HUES48 (cell line): ENCODE measurements at regions not wholly inside any gene's neighbourhood (a gene's known extent, or its start where the extent isn't known, plus 50 kb on each side); places are given as distances from the start of the nearest gene placed in this dataset.
"Not testable (repeated sequence)": the region's sequence is repeated elsewhere in the genome, so short reads cannot be mapped to it uniquely, and the experiment has no call there.

Experiments
- H3K27ac ChIP-seq: one replicate; pipeline ENCODE4 v1.7.0; 2013; ENCODE audit warnings: low read depth, low read length, inconsistent platforms
- H3K27me3 ChIP-seq: 2 replicates; pipeline ENCODE4 v1.6.1; 2013; ENCODE audit warnings: mild to moderate bottlenecking, low read length; ENCODE audit not compliant: control insufficient read depth, insufficient read depth
- H3K36me3 ChIP-seq: 2 replicates; pipeline ENCODE4 v1.6.1; 2013; ENCODE audit warnings: low read length; ENCODE audit not compliant: control insufficient read depth, insufficient read depth
- H3K4me1 ChIP-seq: 2 replicates; pipeline ENCODE4 v1.6.1; 2013; ENCODE audit warnings: mild to moderate bottlenecking, low read length; ENCODE audit not compliant: control insufficient read depth, insufficient read depth
- H3K4me3 ChIP-seq: 2 replicates; pipeline ENCODE4 v1.5.1; 2013; ENCODE audit warnings: mild to moderate bottlenecking, low read depth, low read length
- H3K9ac ChIP-seq: 2 replicates; pipeline ENCODE4 v1.6.1; 2013; ENCODE audit warnings: mild to moderate bottlenecking, low read depth, low read length, moderate library complexity
- H3K9me3 ChIP-seq: 2 replicates; pipeline ENCODE4 v1.6.1; 2013; ENCODE audit warnings: low read length; ENCODE audit not compliant: control insufficient read depth, insufficient read depth

- H3K9me3 ChIP-seq, result no peaks in the 10 kb centered on the region
- H3K27me3 ChIP-seq, result no peaks in the 10 kb centered on the region
- H3K9ac ChIP-seq, result no peak overlapping the region
- peaks cover 15% of the 10 kb centered on the region for H3K4me1 ChIP-seq
- no peaks in the 10 kb centered on the region for H3K36me3 ChIP-seq
- H3K4me3 ChIP-seq, result no peak overlapping the region
- H3K27ac ChIP-seq, result no peak overlapping the region
These were observed 140.2 kb upstream of the LDB2 start for GRCh38 chr4:17038510-17039176.

- H3K4me3 ChIP-seq, result no peak overlapping the region
- H3K9me3 ChIP-seq, result no peaks in the 10 kb centered on the region
- H3K9ac ChIP-seq, result no peak overlapping the region
- H3K4me1 ChIP-seq, result peaks cover 29% of the 10 kb centered on the region
- H3K27me3 ChIP-seq, result no peaks in the 10 kb centered on the region
- H3K36me3 ChIP-seq, result no peaks in the 10 kb centered on the region
- H3K27ac ChIP-seq, result no peak overlapping the region
These were observed 135.3 kb upstream of the LDB2 start for GRCh38 chr4:17033768-17034181.

GRCh38 chr4:17033025-17033767 lies 134.8 kb upstream of the LDB2 start:
- Histone ChIP-seq H3K4me1 (peaks cover 29% of the 10 kb centered on the region), H3K36me3 (no peaks in the 10 kb centered on the region), H3K9me3 (no peaks in the 10 kb centered on the region), H3K27ac (no peak overlapping the region), H3K9ac (no peak overlapping the region), H3K27me3 (no peaks in the 10 kb centered on the region), H3K4me3 (no peak overlapping the region)

- H3K9me3 ChIP-seq, result no peaks in the 10 kb centered on the region
- peaks cover 29% of the 10 kb centered on the region for H3K4me1 ChIP-seq
- peak overlapping the region; percentile 21 for H3K27ac ChIP-seq
- no peaks in the 10 kb centered on the region for H3K27me3 ChIP-seq
- no peaks in the 10 kb centered on the region for H3K36me3 ChIP-seq
- no peak overlapping the region for H3K9ac ChIP-seq
- no peak overlapping the region for H3K4me3 ChIP-seq
These were observed 132.1 kb upstream of the LDB2 start for GRCh38 chr4:17030543-17030942.

- no peak overlapping the region for H3K27ac ChIP-seq
- H3K4me3 ChIP-seq, result no peak overlapping the region
- H3K9me3 ChIP-seq, result no peaks in the 10 kb centered on the region
- H3K9ac ChIP-seq, result no peak overlapping the region
- H3K27me3 ChIP-seq, result no peaks in the 10 kb centered on the region
- peaks cover 29% of the 10 kb centered on the region for H3K4me1 ChIP-seq
- H3K36me3 ChIP-seq, result no peaks in the 10 kb centered on the region
These were observed 131.5 kb upstream of the LDB2 start for GRCh38 chr4:17029964-17030363.

GRCh38 chr4:17029432-17029831 lies 131.0 kb upstream of the LDB2 start:
- Histone ChIP-seq H3K27me3 (no peaks in the 10 kb centered on the region), H3K9ac (no peak overlapping the region), H3K9me3 (no peaks in the 10 kb centered on the region), H3K36me3 (no peaks in the 10 kb centered on the region), H3K27ac (no peak overlapping the region), H3K4me3 (no peak overlapping the region), H3K4me1 (peaks cover 29% of the 10 kb centered on the region)

GRCh38 chr4:17027495-17027894 lies 129.1 kb upstream of the LDB2 start:
- Histone ChIP-seq H3K9ac (no peak overlapping the region), H3K9me3 (no peaks in the 10 kb centered on the region), H3K4me3 (no peak overlapping the region), H3K4me1 (peaks cover 9% of the 10 kb centered on the region), H3K27ac (no peak overlapping the region), H3K36me3 (no peaks in the 10 kb centered on the region), H3K27me3 (no peaks in the 10 kb centered on the region)

GRCh38 chr4:17024425-17024824 lies 126.0 kb upstream of the LDB2 start:
- Histone ChIP-seq H3K27ac (no peak overlapping the region), H3K27me3 (no peaks in the 10 kb centered on the region), H3K4me3 (no peak overlapping the region), H3K9me3 (no peaks in the 10 kb centered on the region), H3K4me1 (no peaks in the 10 kb centered on the region; the same call in 1 of the 2 replicates), H3K36me3 (no peaks in the 10 kb centered on the region), H3K9ac (no peak overlapping the region)

- Histone ChIP-seq H3K9ac (no peak overlapping the region), H3K27ac (no peak overlapping the region), H3K27me3 (no peaks in the 10 kb centered on the region), H3K4me1 (peaks cover 11% of the 10 kb centered on the region), H3K9me3 (no peaks in the 10 kb centered on the region), H3K36me3 (no peaks in the 10 kb centered on the region), H3K4me3 (no peak overlapping the region)
These were observed 122.5 kb upstream of the LDB2 start for GRCh38 chr4:17020901-17021300.

GRCh38 chr4:17020451-17020850 lies 122.0 kb upstream of the LDB2 start:
- Histone ChIP-seq H3K27me3 (no peaks in the 10 kb centered on the region), H3K27ac (no peak overlapping the region), H3K36me3 (no peaks in the 10 kb centered on the region), H3K4me1 (peaks cover 11% of the 10 kb centered on the region), H3K9ac (no peak overlapping the region), H3K4me3 (no peak overlapping the region), H3K9me3 (no peaks in the 10 kb centered on the region)

- peaks cover 11% of the 10 kb centered on the region for H3K4me1 ChIP-seq
- H3K9me3 ChIP-seq, H3K9ac ChIP-seq, H3K27me3 ChIP-seq, H3K36me3 ChIP-seq, H3K27ac ChIP-seq, H3K4me3 ChIP-seq: not testable (repeated sequence)
These were observed 120.2 kb upstream of the LDB2 start for GRCh38 chr4:17018621-17019020.
